H9 (cell line): ENCODE measurements at regions not wholly inside any gene's neighbourhood (a gene's known extent, or its start where the extent isn't known, plus 50 kb on each side); places are given as distances from the start of the nearest gene placed in this dataset.

Source experiments
- DNase-seq: peaks from one replicate; pipeline ENCODE4 v3.0.0-alpha.2; 2017
- H2AFZ ChIP-seq: one replicate; pipeline ENCODE4 v1.6.1; 2013; ENCODE audit warnings: mild to moderate bottlenecking, low read length, control low read depth, moderate library complexity
- H2AK5ac ChIP-seq: 2 replicates; pipeline ENCODE4 v1.6.1; 2013; ENCODE audit warnings: low read length, control low read depth, mixed read lengths; ENCODE audit not compliant: insufficient read length
- H2BK120ac ChIP-seq: one replicate; pipeline ENCODE4 v1.6.1; 2013; ENCODE audit warnings: low read depth, mild to moderate bottlenecking, low read length, control low read depth, inconsistent platforms; ENCODE audit not compliant: poor library complexity, severe bottlenecking
- H2BK12ac ChIP-seq: 2 replicates; pipeline ENCODE4 v1.6.1; 2013; ENCODE audit warnings: low read length, control low read depth, mixed read lengths, low read depth; ENCODE audit not compliant: insufficient read length
- H2BK15ac ChIP-seq: 2 replicates; pipeline ENCODE4 v1.6.1; 2013; ENCODE audit warnings: low read depth, low read length, control low read depth
- H2BK20ac ChIP-seq: one replicate; pipeline ENCODE4 v1.6.1; 2013; ENCODE audit warnings: low read depth, mild to moderate bottlenecking, low read length, control low read depth, inconsistent platforms; ENCODE audit not compliant: poor library complexity, severe bottlenecking
- H2BK5ac ChIP-seq: 2 replicates; pipeline ENCODE4 v1.6.1; 2013; ENCODE audit warnings: low read length, control low read depth, mixed read lengths; ENCODE audit not compliant: insufficient read length
- H3K14ac ChIP-seq: 2 replicates; pipeline ENCODE4 v1.6.1; 2013; ENCODE audit warnings: low read length, control low read depth; ENCODE audit not compliant: insufficient read depth
- H3K18ac ChIP-seq: 2 replicates; pipeline ENCODE4 v1.6.1; 2013; ENCODE audit warnings: low read depth, mild to moderate bottlenecking, mixed read lengths, low read length, control low read depth; ENCODE audit not compliant: insufficient read length
- H3K23ac ChIP-seq: 2 replicates; pipeline ENCODE4 v1.6.1; 2013; ENCODE audit warnings: low read length, control low read depth, mixed read lengths, low read depth; ENCODE audit not compliant: insufficient read length
- H3K23me2 ChIP-seq: 2 replicates; pipeline ENCODE4 v1.6.1; 2013; ENCODE audit warnings: low read depth, mild to moderate bottlenecking, mixed read lengths, low read length, control low read depth; ENCODE audit not compliant: insufficient read length, poor library complexity, severe bottlenecking
- H3K27ac ChIP-seq: 2 replicates; pipeline ENCODE4 v1.5.1; 2013; ENCODE audit warnings: low read length, control low read depth, mixed read lengths, low read depth; ENCODE audit not compliant: insufficient read length
- H3K27me3 ChIP-seq: 2 replicates; pipeline ENCODE4 v1.6.1; 2013; ENCODE audit warnings: low read length, control low read depth, inconsistent platforms; ENCODE audit not compliant: insufficient read depth
- H3K4ac ChIP-seq: 2 replicates; pipeline ENCODE4 v1.6.1; 2013; ENCODE audit warnings: low read depth, mild to moderate bottlenecking, control low read depth, inconsistent platforms, low read length, moderate library complexity
- H3K4me1 ChIP-seq: 2 replicates; pipeline ENCODE4 v1.6.1; 2013; ENCODE audit warnings: low read length, control low read depth, inconsistent platforms; ENCODE audit not compliant: insufficient read depth
- H3K4me2 ChIP-seq: 2 replicates; pipeline ENCODE4 v1.6.1; 2013; ENCODE audit warnings: low read length, control low read depth, mixed read lengths; ENCODE audit not compliant: insufficient read length, insufficient read depth
- H3K56ac ChIP-seq: 2 replicates; pipeline ENCODE4 v1.6.1; 2013; ENCODE audit warnings: low read depth, mild to moderate bottlenecking, mixed read lengths, low read length, control low read depth; ENCODE audit not compliant: insufficient read length
- H3K79me1 ChIP-seq: 2 replicates; pipeline ENCODE4 v1.6.1; 2013; ENCODE audit warnings: low read depth, mild to moderate bottlenecking, moderate library complexity, low read length, control low read depth, inconsistent platforms; ENCODE audit not compliant: insufficient read depth, poor library complexity, severe bottlenecking
- H3K79me2 ChIP-seq: 2 replicates; pipeline ENCODE4 v1.6.1; 2013; ENCODE audit warnings: low read length, control low read depth, inconsistent platforms; ENCODE audit not compliant: insufficient read depth
- H3K9ac ChIP-seq: 2 replicates; pipeline ENCODE4 v1.6.1; 2013; ENCODE audit warnings: low read length, control low read depth, mixed read lengths; ENCODE audit not compliant: insufficient read length; ENCODE audit errors: extremely low read depth
- H3K9me3 ChIP-seq: one replicate; pipeline ENCODE4 v1.6.1; 2013; ENCODE audit warnings: low read depth, low read length, inconsistent platforms; ENCODE audit not compliant: control insufficient read depth
- H3T11ph ChIP-seq: one replicate; pipeline ENCODE4 v1.6.1; 2013; ENCODE audit warnings: mild to moderate bottlenecking, low read length, control low read depth, inconsistent platforms
- H4K20me1 ChIP-seq: one replicate; pipeline ENCODE4 v1.6.1; 2013; ENCODE audit not compliant: control insufficient read depth, insufficient read length, insufficient read depth
- H4K5ac ChIP-seq: 2 replicates; pipeline ENCODE4 v1.6.1; 2013; ENCODE audit warnings: low read depth, mild to moderate bottlenecking, mixed read lengths, low read length, control low read depth; ENCODE audit not compliant: insufficient read length
- H4K8ac ChIP-seq: replicated peaks from 2 replicates; pipeline ENCODE4 v1.6.1; 2013; ENCODE audit warnings: low read length, control low read depth, mixed read lengths, low read depth; ENCODE audit not compliant: insufficient read length
- H4K91ac ChIP-seq: 2 replicates; pipeline ENCODE4 v1.6.1; 2013; ENCODE audit warnings: low read depth, mild to moderate bottlenecking, moderate library complexity, mixed read lengths, low read length, control low read depth; ENCODE audit not compliant: insufficient read length
- H3K27ac Mint-ChIP-seq, 3 experiments: 2 replicates in 2 of 3; 3 replicates in 1 of 3; pipeline ENCODE4 v1.8.0; 2020 to 2021; ENCODE audit warnings: mixed read lengths in 3 of 3, mild to moderate bottlenecking in 1 of 3, moderate library complexity in 1 of 3
- H3K27me3 Mint-ChIP-seq: 2 replicates; pipeline ENCODE4 v1.8.0; 2021; ENCODE audit warnings: low read depth, mild to moderate bottlenecking, moderate library complexity, mixed read lengths
- H3K36me3 Mint-ChIP-seq, 3 experiments: 2 replicates in 2 of 3; 3 replicates in 1 of 3; pipeline ENCODE4 v1.8.0; 2020 to 2021; ENCODE audit warnings: low read depth in 3 of 3, mixed read lengths in 3 of 3; ENCODE audit not compliant: insufficient read depth in 1 of 3
- H3K4me1 Mint-ChIP-seq, 2 experiments: 2 replicates each; pipeline ENCODE4 v1.8.0; 2020; ENCODE audit warnings: mixed read lengths in 2 of 2
- H3K4me3 Mint-ChIP-seq, 2 experiments: 2 replicates in 1 of 2; 3 replicates in 1 of 2; pipeline ENCODE4 v1.8.0; 2020 to 2021; ENCODE audit warnings: mild to moderate bottlenecking in 2 of 2, mixed read lengths in 2 of 2, moderate library complexity in 1 of 2
- H3K9me3 Mint-ChIP-seq, 2 experiments: 2 replicates in 1 of 2; 3 replicates in 1 of 2; pipeline ENCODE4 v1.8.0; 2020; ENCODE audit warnings: mild to moderate bottlenecking in 2 of 2, mixed read lengths in 2 of 2, moderate library complexity in 1 of 2
- WGBS: extraction: QIAGEN DNeasy Blood & Tissue Kit; methylation state at CpG from one replicate; pipeline ENCODE4 v1.1.7; 2013; ENCODE audit warnings: missing lambda C conversion rate, low lambda C conversion rate, mixed read lengths; ENCODE audit not compliant: insufficient read length; ENCODE audit errors: extremely low coverage; 5-methylcytosine and 5-hydroxymethylcytosine counted together
- TF ChIP-seq, protein P1 (sequence below): fragments of 200-600 bp; sonication (generic); conservative IDR thresholded peaks from 3 replicates; pipeline ENCODE4 v1.8.0; 2021; ENCODE audit warnings: antibody characterized with exemption, mild to moderate bottlenecking

DNA sequence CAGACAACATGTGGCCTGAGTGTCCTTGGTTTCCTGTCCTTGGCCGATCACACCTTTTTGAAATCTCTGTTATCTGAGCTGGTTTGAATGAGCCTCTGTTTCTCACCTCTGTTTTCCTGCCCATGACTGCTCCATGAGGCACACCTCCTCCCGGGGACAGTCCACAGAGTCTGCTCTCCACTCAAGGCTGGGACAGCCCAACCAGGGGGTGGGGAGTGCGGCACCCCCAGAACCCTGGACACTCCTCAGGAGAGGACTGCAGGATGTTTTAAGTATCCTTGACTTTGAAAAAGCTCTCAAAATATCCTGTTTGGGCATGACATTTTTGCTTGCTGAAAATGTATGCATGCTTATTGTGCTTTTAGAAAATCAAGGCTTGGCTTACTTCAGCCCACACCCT, 333.0 kb upstream of the N4BP1 start:
- H2AFZ ChIP-seq = no peak overlapping the region
- peaks cover 0 to 2% of the 10 kb centered on the region in 2 experiments; a peak in 2 of 4 replicates for H3K4me1 Mint-ChIP-seq
- H3K27ac Mint-ChIP-seq = no peak overlapping the region

More for the DNA sequence above, 333.0 kb upstream of the N4BP1 start:
- DNase-seq = no peak
- Histone ChIP-seq H3K23ac (no peak overlapping the region), H3K9me3 (no peaks in the 10 kb centered on the region), H4K91ac (no peak overlapping the region), H4K5ac (no peak overlapping the region), H3K27me3 (no peaks in the 10 kb centered on the region), H4K20me1 (no peaks in the 10 kb centered on the region), H3K79me1 (no peaks in the 10 kb centered on the region), H3K18ac (no peak overlapping the region), H3K27ac (no peak overlapping the region), H3K79me2 (no peaks in the 10 kb centered on the region; the same call in 1 of the 2 replicates), H3K14ac (no peak overlapping the region), H2BK15ac (no peak overlapping the region), H3T11ph (no peak overlapping the region), H2BK12ac (no peak overlapping the region), H4K8ac (no peak overlapping the region), H3K23me2 (no peaks in the 10 kb centered on the region), H2BK20ac (no peak overlapping the region), H3K4me2 (no peak overlapping the region), H3K56ac (no peak overlapping the region), H2BK5ac (no peak overlapping the region), H3K4ac (no peak overlapping the region), H3K4me1 (no peaks in the 10 kb centered on the region), H2AK5ac (no peak overlapping the region), H2BK120ac (no peak overlapping the region), H3K9ac (no peak overlapping the region)
- TF ChIP-seq, protein P1, sequence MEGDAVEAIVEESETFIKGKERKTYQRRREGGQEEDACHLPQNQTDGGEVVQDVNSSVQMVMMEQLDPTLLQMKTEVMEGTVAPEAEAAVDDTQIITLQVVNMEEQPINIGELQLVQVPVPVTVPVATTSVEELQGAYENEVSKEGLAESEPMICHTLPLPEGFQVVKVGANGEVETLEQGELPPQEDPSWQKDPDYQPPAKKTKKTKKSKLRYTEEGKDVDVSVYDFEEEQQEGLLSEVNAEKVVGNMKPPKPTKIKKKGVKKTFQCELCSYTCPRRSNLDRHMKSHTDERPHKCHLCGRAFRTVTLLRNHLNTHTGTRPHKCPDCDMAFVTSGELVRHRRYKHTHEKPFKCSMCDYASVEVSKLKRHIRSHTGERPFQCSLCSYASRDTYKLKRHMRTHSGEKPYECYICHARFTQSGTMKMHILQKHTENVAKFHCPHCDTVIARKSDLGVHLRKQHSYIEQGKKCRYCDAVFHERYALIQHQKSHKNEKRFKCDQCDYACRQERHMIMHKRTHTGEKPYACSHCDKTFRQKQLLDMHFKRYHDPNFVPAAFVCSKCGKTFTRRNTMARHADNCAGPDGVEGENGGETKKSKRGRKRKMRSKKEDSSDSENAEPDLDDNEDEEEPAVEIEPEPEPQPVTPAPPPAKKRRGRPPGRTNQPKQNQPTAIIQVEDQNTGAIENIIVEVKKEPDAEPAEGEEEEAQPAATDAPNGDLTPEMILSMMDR = no peak
- Mint-ChIP-seq H3K9me3 (peaks cover 0 to 2% of the 10 kb centered on the region in 2 experiments; a peak in 1 of 5 replicates), H3K27me3 (peaks cover 4% of the 10 kb centered on the region), H3K36me3 (no peaks in the 10 kb centered on the region), H3K4me3 (no peak overlapping the region)
- no CpG with 5 or more reads among the region's 3 CpGs for WGBS
